DOHH2 (cell line): ENCODE measurements at regions not wholly inside any gene's neighbourhood (a gene's known extent, or its start where the extent isn't known, plus 50 kb on each side); places are given as distances from the start of the nearest gene placed in this dataset.

Source experiments
- H3F3A ChIP-seq: fragments of 200-600 bp; sonication (generic), shearing (Covaris generic); 2 replicates; pipeline ENCODE4 v1.6.0; 2016; ENCODE audit warnings: antibody characterized with exemption, mild to moderate bottlenecking; ENCODE audit not compliant: control insufficient read depth, insufficient read depth
- H3K27ac ChIP-seq: fragments of 200-600 bp; sonication (generic); 2 replicates; pipeline ENCODE4 v1.5.1; 2014; ENCODE audit warnings: low read depth, mild to moderate bottlenecking, low read length, moderate library complexity
- H3K27me3 ChIP-seq: fragments of 200-600 bp; sonication (generic); 2 replicates; pipeline ENCODE4 v1.6.1; 2014; ENCODE audit warnings: mild to moderate bottlenecking, low read length, mixed read lengths; ENCODE audit not compliant: control insufficient read depth
- H3K36me3 ChIP-seq: fragments of 200-600 bp; sonication (generic); 2 replicates; pipeline ENCODE4 v1.6.1; 2014; ENCODE audit warnings: mild to moderate bottlenecking, low read length, moderate library complexity, mixed read lengths; ENCODE audit not compliant: control insufficient read depth
- H3K4me1 ChIP-seq: fragments of 200-600 bp; sonication (generic); 2 replicates; pipeline ENCODE4 v1.6.1; 2014; ENCODE audit warnings: mild to moderate bottlenecking, low read length, mixed read lengths; ENCODE audit not compliant: control insufficient read depth
- H3K4me2 ChIP-seq: fragments of 200-600 bp; sonication (generic); 2 replicates; pipeline ENCODE4 v1.6.0; 2014; ENCODE audit warnings: mild to moderate bottlenecking, low read length, moderate library complexity
- H3K4me3 ChIP-seq: fragments of 200-600 bp; sonication (generic); 2 replicates; pipeline ENCODE4 v1.5.1; 2014; ENCODE audit warnings: mild to moderate bottlenecking, low read length, mixed read lengths
- H3K79me2 ChIP-seq: fragments of 200-600 bp; sonication (generic); 2 replicates; pipeline ENCODE4 v1.6.1; 2014; ENCODE audit warnings: mild to moderate bottlenecking, low read length, mixed read lengths; ENCODE audit not compliant: control insufficient read depth
- H3K9me2 ChIP-seq: fragments of 200-600 bp; sonication (generic); replicated peaks from 2 replicates; pipeline ENCODE4 v1.6.1; 2014; ENCODE audit warnings: mild to moderate bottlenecking, low read length, mixed read lengths; ENCODE audit not compliant: control insufficient read depth
- H3K9me3 ChIP-seq: fragments of 200-600 bp; sonication (generic); 2 replicates; pipeline ENCODE4 v1.6.1; 2014; ENCODE audit warnings: antibody characterized with exemption, low read length, mixed read lengths; ENCODE audit not compliant: control insufficient read depth, insufficient read depth
- H4K20me1 ChIP-seq: fragments of 200-600 bp; sonication (generic); 2 replicates; pipeline ENCODE4 v1.6.0; 2014; ENCODE audit warnings: low read depth, mild to moderate bottlenecking, antibody characterized with exemption, low read length, moderate library complexity; ENCODE audit not compliant: control insufficient read depth, insufficient read depth
- CTCF ChIP-seq: fragments of 200-600 bp; sonication (generic); IDR thresholded peaks from one replicate; pipeline ENCODE4 v1.5.1; 2014; ENCODE audit warnings: antibody characterized with exemption, mild to moderate bottlenecking, low read depth, low read length; ENCODE audit not compliant: poor library complexity, severe bottlenecking
- EZH2phosphoT487 ChIP-seq: fragments of 200-600 bp; sonication (generic); IDR thresholded peaks from 2 replicates; pipeline ENCODE4 v1.6.1; 2017; ENCODE audit warnings: borderline replicate concordance, mild to moderate bottlenecking, antibody characterized with exemption, low read length, moderate library complexity, mixed read lengths

- Histone ChIP-seq H3K36me3 (no peaks in the 10 kb centered on the region), H3K27ac (no peak overlapping the region), H3K79me2 (no peaks in the 10 kb centered on the region), H3K27me3 (no peaks in the 10 kb centered on the region), H4K20me1 (no peaks in the 10 kb centered on the region), H3F3A (no peaks in the 10 kb centered on the region), H3K9me2 (no peaks in the 10 kb centered on the region), H3K9me3 (no peaks in the 10 kb centered on the region), H3K4me3 (no peak overlapping the region), H3K4me1 (no peaks in the 10 kb centered on the region), H3K4me2 (no peak overlapping the region)
- TF ChIP-seq CTCF (no peak), EZH2phosphoT487 (no peak)
Observed at GRCh38 chr1:164356511-164356910, 202.5 kb upstream of the PBX1 start.

- H3F3A ChIP-seq, result no peaks in the 10 kb centered on the region
- no peak for TF ChIP-seq EZH2phosphoT487
- no peak for TF ChIP-seq CTCF
- H3K79me2 ChIP-seq, result no peaks in the 10 kb centered on the region
- H3K36me3 ChIP-seq, result no peaks in the 10 kb centered on the region
- no peak overlapping the region for H3K27ac ChIP-seq
- H3K9me2 ChIP-seq, result no peaks in the 10 kb centered on the region
- no peaks in the 10 kb centered on the region for H3K9me3 ChIP-seq
- no peaks in the 10 kb centered on the region for H3K4me1 ChIP-seq
- H3K4me3 ChIP-seq, result no peak overlapping the region
- H3K27me3 ChIP-seq, result no peaks in the 10 kb centered on the region
- H3K4me2 ChIP-seq, result no peak overlapping the region
- H4K20me1 ChIP-seq, result no peaks in the 10 kb centered on the region
Observed at GRCh38 chr1:164360265-164360664, 198.7 kb upstream of the PBX1 start.

- Histone ChIP-seq H3K9me3 (no peaks in the 10 kb centered on the region), H3K36me3 (no peaks in the 10 kb centered on the region), H3K9me2 (no peaks in the 10 kb centered on the region), H3K79me2 (no peaks in the 10 kb centered on the region), H3K4me2 (no peak overlapping the region), H3K27me3 (no peaks in the 10 kb centered on the region), H3F3A (no peaks in the 10 kb centered on the region), H3K4me3 (no peak overlapping the region), H4K20me1 (no peaks in the 10 kb centered on the region), H3K4me1 (no peaks in the 10 kb centered on the region), H3K27ac (no peak overlapping the region)
- TF ChIP-seq CTCF (no peak), EZH2phosphoT487 (no peak)
Observed at GRCh38 chr1:164361927-164362326, 197.1 kb upstream of the PBX1 start.

GRCh38 chr1:164363980-164364379 lies 195.0 kb upstream of the PBX1 start:
- Histone ChIP-seq H3K27ac (no peak overlapping the region), H3K4me3 (no peak overlapping the region), H3K9me3 (no peaks in the 10 kb centered on the region), H3K36me3 (no peaks in the 10 kb centered on the region), H3K27me3 (no peaks in the 10 kb centered on the region), H3F3A (no peaks in the 10 kb centered on the region), H3K79me2 (no peaks in the 10 kb centered on the region), H3K4me1 (no peaks in the 10 kb centered on the region), H4K20me1 (no peaks in the 10 kb centered on the region), H3K9me2 (no peaks in the 10 kb centered on the region), H3K4me2 (no peak overlapping the region)
- TF ChIP-seq EZH2phosphoT487 (no peak), CTCF (no peak)
